ENCODE measurements at regions not wholly inside any gene's neighbourhood (a gene's known extent, or its start where the extent isn't known, plus 50 kb on each side); places are given as distances from the start of the nearest gene placed in this dataset.

GRCh38 chr2:223165423-223166214 is 113.6 kb downstream of the KCNE4 start:
- no peaks in the 10 kb centered on the region; a peak in 1 of 7 replicates for H3K36me3 Mint-ChIP-seq (ENCODE audit: insufficient read depth in 1 of 3, low read depth in 3 of 3)
- peaks cover 3 to 4% of the 10 kb centered on the region in 2 experiments; a peak in 2 of 5 replicates for H3K9me3 Mint-ChIP-seq
- no peak overlapping the region for H3K4me3 Mint-ChIP-seq
- no peak overlapping the region for H3K14ac ChIP-seq (ENCODE audit: insufficient read depth, low read length)
- no peak overlapping the region for H2AFZ ChIP-seq (ENCODE audit: low read length)
- no peak for DNase-seq
- no peaks in the 10 kb centered on the region for H3K79me2 ChIP-seq (ENCODE audit: insufficient read depth, low read length)
- H3K18ac ChIP-seq (ENCODE audit: insufficient read length, low read depth, low read length) = no peak overlapping the region
- H4K91ac ChIP-seq (ENCODE audit: insufficient read length, low read depth, low read length) = no peak overlapping the region
- H3K23me2 ChIP-seq (ENCODE audit: insufficient read length, low read depth, low read length, poor library complexity, severe bottlenecking) = no peaks in the 10 kb centered on the region
- H2BK5ac ChIP-seq (ENCODE audit: insufficient read length, low read length) = no peak overlapping the region
- WGBS (ENCODE audit: extremely low coverage, insufficient read length, low lambda C conversion rate) = no CpG with 5 or more reads among the region's 2 CpGs
- no peak overlapping the region for H3K9ac ChIP-seq (ENCODE audit: extremely low read depth, insufficient read length, low read length)
- H3T11ph ChIP-seq (ENCODE audit: low read length) = no peak overlapping the region
- H3K4me2 ChIP-seq (ENCODE audit: insufficient read depth, insufficient read length, low read length) = no peak overlapping the region
- H3K79me1 ChIP-seq (ENCODE audit: insufficient read depth, low read depth, low read length, poor library complexity, severe bottlenecking) = no peaks in the 10 kb centered on the region
- no peak overlapping the region for H2BK12ac ChIP-seq (ENCODE audit: insufficient read length, low read depth, low read length)
- no peak overlapping the region for H4K5ac ChIP-seq (ENCODE audit: insufficient read length, low read depth, low read length)
- H3K27me3 Mint-ChIP-seq (ENCODE audit: low read depth) = no peaks in the 10 kb centered on the region; the same call in 1 of the 2 replicates
- H3K27ac ChIP-seq (ENCODE audit: insufficient read length, low read depth, low read length) = no peak overlapping the region
- no peak overlapping the region for H3K27ac Mint-ChIP-seq
- H3K4me1 Mint-ChIP-seq = no peaks in the 10 kb centered on the region
- no peak overlapping the region for H2AK5ac ChIP-seq (ENCODE audit: insufficient read length, low read length)
- H3K4me1 ChIP-seq (ENCODE audit: insufficient read depth, low read length) = no peaks in the 10 kb centered on the region
- H3K56ac ChIP-seq (ENCODE audit: insufficient read length, low read depth, low read length) = no peak overlapping the region
- no peaks in the 10 kb centered on the region for H3K27me3 ChIP-seq (ENCODE audit: insufficient read depth, low read length)
- no peak for TF ChIP-seq CTCF (conservative IDR thresholded peaks at IDR 0.05)
- no peak overlapping the region for H2BK15ac ChIP-seq (ENCODE audit: low read depth, low read length)
- no peaks in the 10 kb centered on the region for H4K20me1 ChIP-seq (ENCODE audit: control insufficient read depth, insufficient read depth, insufficient read length)
- no peak overlapping the region for H2BK20ac ChIP-seq (ENCODE audit: low read depth, low read length, poor library complexity, severe bottlenecking)
- H4K8ac ChIP-seq (replicated peaks; ENCODE audit: insufficient read length, low read depth, low read length) = no peak overlapping the region
- no peak overlapping the region for H2BK120ac ChIP-seq (ENCODE audit: low read depth, low read length, poor library complexity, severe bottlenecking)
- H3K4ac ChIP-seq (ENCODE audit: low read depth, low read length) = no peak overlapping the region
- no peaks in the 10 kb centered on the region for H3K9me3 ChIP-seq (ENCODE audit: control insufficient read depth, low read depth, low read length)
- H3K23ac ChIP-seq (ENCODE audit: insufficient read length, low read depth, low read length) = no peak overlapping the region

All from H9 (cell line).